ENCODE measurements at regions not wholly inside any gene's neighbourhood (a gene's known extent, or its start where the extent isn't known, plus 50 kb on each side); places are given as distances from the start of the nearest gene placed in this dataset.
"Not testable (repeated sequence)": the region's sequence is repeated elsewhere in the genome, so short reads cannot be mapped to it uniquely, and the experiment has no call there.

- Mint-ChIP-seq H3K27ac (no peak overlapping the region), H3K9me3 (peaks cover 4% of the 10 kb centered on the region), H3K27me3 (no peaks in the 10 kb centered on the region), H3K4me1 (no peaks in the 10 kb centered on the region), H3K4me3 (no peak overlapping the region), H3K36me3 (no peaks in the 10 kb centered on the region)
- POLR2A ChIA-PET, result no interaction called here
- ATAC-seq (ENCODE audit: low read depth), result no peak
- no peak for DNase-seq
Measured at GRCh38 chr5:174542471-174542870, 181.9 kb upstream of the MSX2 start.

GRCh38 chr5:174545926-174546325 lies 178.5 kb upstream of the MSX2 start:
- H3K27ac Mint-ChIP-seq, result no peak overlapping the region
- POLR2A ChIA-PET, result no interaction called here
- ATAC-seq (ENCODE audit: low read depth), result no peak
- no peak overlapping the region for H3K4me3 Mint-ChIP-seq
- no peak for DNase-seq
- no peaks in the 10 kb centered on the region for H3K27me3 Mint-ChIP-seq
- H3K4me1 Mint-ChIP-seq, result no peaks in the 10 kb centered on the region
- H3K9me3 Mint-ChIP-seq, result no peaks in the 10 kb centered on the region
- no peaks in the 10 kb centered on the region for H3K36me3 Mint-ChIP-seq

GRCh38 chr5:174547814-174548213 lies 176.6 kb upstream of the MSX2 start:
- no peak for ATAC-seq (ENCODE audit: low read depth)
- POLR2A ChIA-PET, result no interaction called here
- Mint-ChIP-seq H3K4me3 (no peak overlapping the region), H3K27ac (no peak overlapping the region), H3K9me3 (no peaks in the 10 kb centered on the region), H3K27me3 (no peaks in the 10 kb centered on the region), H3K4me1 (no peaks in the 10 kb centered on the region), H3K36me3 (no peaks in the 10 kb centered on the region)
- DNase-seq, result no peak

GRCh38 chr5:174549254-174549653 lies 175.1 kb upstream of the MSX2 start:
- no peaks in the 10 kb centered on the region for H3K4me1 Mint-ChIP-seq
- H3K27me3 Mint-ChIP-seq, result no peaks in the 10 kb centered on the region
- DNase-seq (no peak), ATAC-seq (ENCODE audit: low read depth) (no peak)
- H3K9me3 Mint-ChIP-seq, result no peaks in the 10 kb centered on the region
- H3K4me3 Mint-ChIP-seq, result no peak overlapping the region
- H3K36me3 Mint-ChIP-seq, result no peaks in the 10 kb centered on the region
- H3K27ac Mint-ChIP-seq, result no peak overlapping the region
- POLR2A ChIA-PET, result no interaction called here

GRCh38 chr5:174550026-174550425 lies 174.4 kb upstream of the MSX2 start:
- H3K9me3 Mint-ChIP-seq, result no peaks in the 10 kb centered on the region
- H3K4me3 Mint-ChIP-seq, result no peak overlapping the region
- DNase-seq, result no peak
- no peaks in the 10 kb centered on the region for H3K4me1 Mint-ChIP-seq
- no peaks in the 10 kb centered on the region for H3K36me3 Mint-ChIP-seq
- ATAC-seq (ENCODE audit: low read depth), result no peak
- POLR2A ChIA-PET, result no interaction called here
- no peak overlapping the region for H3K27ac Mint-ChIP-seq
- no peaks in the 10 kb centered on the region for H3K27me3 Mint-ChIP-seq

GRCh38 chr5:174552428-174552827 lies 172.0 kb upstream of the MSX2 start:
- ATAC-seq (ENCODE audit: low read depth) (no peak), DNase-seq (no peak)
- Mint-ChIP-seq H3K36me3 (no peaks in the 10 kb centered on the region), H3K27ac (no peak overlapping the region), H3K9me3 (no peaks in the 10 kb centered on the region), H3K27me3 (no peaks in the 10 kb centered on the region), H3K4me3 (no peak overlapping the region), H3K4me1 (no peaks in the 10 kb centered on the region)
- POLR2A ChIA-PET, result no interaction called here

GRCh38 chr5:174553556-174553955 lies 170.8 kb upstream of the MSX2 start:
- Mint-ChIP-seq H3K4me1 (no peaks in the 10 kb centered on the region), H3K27me3 (no peaks in the 10 kb centered on the region), H3K9me3 (no peaks in the 10 kb centered on the region), H3K27ac (no peak overlapping the region), H3K4me3 (no peak overlapping the region), H3K36me3 (no peaks in the 10 kb centered on the region)
- POLR2A ChIA-PET, result no interaction called here
- ATAC-seq (ENCODE audit: low read depth) (no peak), DNase-seq (no peak)

GRCh38 chr5:174555726-174556125 lies 168.7 kb upstream of the MSX2 start:
- Mint-ChIP-seq H3K4me3 (no peak overlapping the region), H3K36me3 (no peaks in the 10 kb centered on the region), H3K27ac (no peak overlapping the region), H3K9me3 (no peaks in the 10 kb centered on the region), H3K27me3 (no peaks in the 10 kb centered on the region), H3K4me1 (no peaks in the 10 kb centered on the region)
- POLR2A ChIA-PET, result no interaction called here
- ATAC-seq (ENCODE audit: low read depth) (no peak), DNase-seq (no peak)

GRCh38 chr5:174556756-174557155 lies 167.6 kb upstream of the MSX2 start:
- H3K4me3 Mint-ChIP-seq, result no peak overlapping the region
- DNase-seq, result no peak

GRCh38 chr5:174558190-174558589 lies 166.2 kb upstream of the MSX2 start:
- no peak overlapping the region for H3K27ac Mint-ChIP-seq
- H3K4me1 Mint-ChIP-seq, result no peaks in the 10 kb centered on the region
- no peaks in the 10 kb centered on the region for H3K9me3 Mint-ChIP-seq
- POLR2A ChIA-PET, result no interaction called here
- peaks cover 3% of the 10 kb centered on the region for H3K27me3 Mint-ChIP-seq
- no peak overlapping the region for H3K4me3 Mint-ChIP-seq
- H3K36me3 Mint-ChIP-seq, result no peaks in the 10 kb centered on the region
- no peak for DNase-seq
- no peak for ATAC-seq (ENCODE audit: low read depth)

More at GRCh38 chr5:174556756-174557155, 167.6 kb upstream of the MSX2 start:
- H3K4me1 Mint-ChIP-seq, result no peaks in the 10 kb centered on the region
- no peak overlapping the region for H3K27ac Mint-ChIP-seq
- POLR2A ChIA-PET, result no interaction called here
- no peak for ATAC-seq (ENCODE audit: low read depth)
- no peaks in the 10 kb centered on the region for H3K9me3 Mint-ChIP-seq
- H3K27me3 Mint-ChIP-seq, result peaks cover 3% of the 10 kb centered on the region
- no peaks in the 10 kb centered on the region for H3K36me3 Mint-ChIP-seq

GRCh38 chr5:174559141-174559540 lies 165.2 kb upstream of the MSX2 start:
- no peak for DNase-seq
- no peaks in the 10 kb centered on the region for H3K9me3 Mint-ChIP-seq
- no peaks in the 10 kb centered on the region for H3K4me1 Mint-ChIP-seq
- POLR2A ChIA-PET, result no interaction called here
- no peak overlapping the region for H3K27ac Mint-ChIP-seq
- no peaks in the 10 kb centered on the region for H3K36me3 Mint-ChIP-seq
- no peak for ATAC-seq (ENCODE audit: low read depth)
- H3K27me3 Mint-ChIP-seq, result peaks cover 3% of the 10 kb centered on the region
- H3K4me3 Mint-ChIP-seq, result no peak overlapping the region

GRCh38 chr5:174559566-174560090 lies 164.8 kb upstream of the MSX2 start:
- no peaks in the 10 kb centered on the region for H3K4me1 Mint-ChIP-seq
- H3K4me3 Mint-ChIP-seq, result no peak overlapping the region

GRCh38 chr5:174560861-174561260 lies 163.5 kb upstream of the MSX2 start:
- no peaks in the 10 kb centered on the region for H3K4me1 Mint-ChIP-seq
- ATAC-seq (ENCODE audit: low read depth) (no peak), DNase-seq (no peak)
- H3K27ac Mint-ChIP-seq, result no peak overlapping the region
- no peaks in the 10 kb centered on the region for H3K36me3 Mint-ChIP-seq
- no peaks in the 10 kb centered on the region for H3K9me3 Mint-ChIP-seq
- no peak overlapping the region for H3K4me3 Mint-ChIP-seq
- peaks cover 3% of the 10 kb centered on the region for H3K27me3 Mint-ChIP-seq
- POLR2A ChIA-PET, result no interaction called here

More at GRCh38 chr5:174559566-174560090, 164.8 kb upstream of the MSX2 start:
- ATAC-seq (ENCODE audit: low read depth), result no peak
- Mint-ChIP-seq H3K27me3 (peaks cover 3% of the 10 kb centered on the region), H3K9me3 (no peaks in the 10 kb centered on the region), H3K36me3 (no peaks in the 10 kb centered on the region), H3K27ac (no peak overlapping the region)
- no peak for DNase-seq
- POLR2A ChIA-PET, result no interaction called here

- H3K27me3 Mint-ChIP-seq; H3K27ac Mint-ChIP-seq; DNase-seq; H3K9me3 Mint-ChIP-seq; H3K36me3 Mint-ChIP-seq; H3K4me1 Mint-ChIP-seq; ATAC-seq (ENCODE audit: low read depth); POLR2A ChIA-PET; H3K4me3 Mint-ChIP-seq: not testable (repeated sequence)
Measured at GRCh38 chr5:174563040-174563439, 161.3 kb upstream of the MSX2 start.

GRCh38 chr5:174563899-174564298 lies 160.5 kb upstream of the MSX2 start:
- DNase-seq (no peak), ATAC-seq (ENCODE audit: low read depth) (no peak)
- Mint-ChIP-seq H3K4me3 (no peak overlapping the region), H3K27ac (no peak overlapping the region), H3K9me3 (no peaks in the 10 kb centered on the region), H3K36me3 (no peaks in the 10 kb centered on the region), H3K27me3 (peaks cover 3% of the 10 kb centered on the region), H3K4me1 (no peaks in the 10 kb centered on the region)
- POLR2A ChIA-PET, result no interaction called here

All from activated naive CD8-positive, alpha-beta T cell treated with anti-CD3 and anti-CD28 coated beads, Interleukin-2, amount 10 ng/mL, durations not matched to agents 7 days and 5 days (primary cell).